HEK293 (cell line): ENCODE measurements at regions not wholly inside any gene's neighbourhood (a gene's known extent, or its start where the extent isn't known, plus 50 kb on each side); places are given as distances from the start of the nearest gene placed in this dataset.

ENCODE experiments used
- CTCF ChIA-PET: fragments of 350-600 bp; formaldehyde crosslinking; extraction: SDS; loops from one replicate; lab custom pipeline; 2021; ENCODE audit warnings: antibody characterized with exemption; lab: Yijun Ruan, JAX
- POLR2A ChIA-PET: fragments of 300-600 bp; formaldehyde crosslinking; extraction: SDS; loops from one replicate; lab custom pipeline; 2020; ENCODE audit warnings: antibody characterized with exemption, inconsistent platforms; lab: Yijun Ruan, JAX
- H3K27ac ChIP-seq: fragments of 200-500 bp; sonication (Bioruptor generic); 2 replicates; pipeline ENCODE4 v1.5.1; 2014; ENCODE audit warnings: low read depth, low read length, control low read depth, inconsistent platforms; ENCODE audit errors: extremely low read depth
- H3K36me3 ChIP-seq, 2 experiments: fragments of 200-500 bp in 1 of 2; sonication (Bioruptor generic) in 1 of 2; 1 replicate in 1 of 2; 2 replicates in 1 of 2; pipeline ENCODE4 v1.5.1; 2014 to 2017; ENCODE audit warnings: inconsistent platforms in 2 of 2, low read length in 2 of 2; ENCODE audit not compliant: control insufficient read depth in 2 of 2, insufficient read depth in 1 of 2
- H3K4me1 ChIP-seq: fragments of 200-500 bp; sonication (Bioruptor generic); 2 replicates; pipeline ENCODE4 v1.5.1; 2014; ENCODE audit warnings: mild to moderate bottlenecking, low read length, inconsistent platforms; ENCODE audit not compliant: control insufficient read depth, insufficient read depth
- H3K4me3 ChIP-seq: 2 replicates; pipeline ENCODE4 v1.5.1; 2011; ENCODE audit warnings: low read depth, mild to moderate bottlenecking, control low read depth, low read length, moderate library complexity
- H3K9me3 ChIP-seq: fragments of 200-500 bp; sonication (Bioruptor generic); 2 replicates; pipeline ENCODE4 v1.5.1; 2014; ENCODE audit warnings: low read depth, low read length, inconsistent platforms; ENCODE audit not compliant: control insufficient read depth, insufficient read depth
- AEBP2 ChIP-seq: fragments of 450-650 bp; formaldehyde crosslinking; IDR thresholded peaks from 2 replicates; pipeline ENCODE4 v1.5.1; 2016; ENCODE audit warnings: missing biosample characterization, missing genetic modification characterization, borderline replicate concordance
- KLF1 ChIP-seq: fragments of 450-650 bp; formaldehyde crosslinking; IDR thresholded peaks from 2 replicates; pipeline ENCODE4 v1.5.1; 2016; ENCODE audit warnings: missing biosample characterization, missing genetic modification characterization
- KLF9 ChIP-seq: fragments of 450-650 bp; formaldehyde crosslinking; IDR thresholded peaks from 2 replicates; pipeline ENCODE4 v1.5.1; 2016; ENCODE audit warnings: missing biosample characterization, missing genetic modification characterization, low read depth
- MEIS1 ChIP-seq: sonication (generic); formaldehyde crosslinking; IDR thresholded peaks from 2 replicates; pipeline ENCODE4 v1.8.1; 2022; ENCODE audit warnings: missing genetic modification reagents, mild to moderate bottlenecking, borderline replicate concordance
- PRDM2 ChIP-seq: fragments of 450-650 bp; formaldehyde crosslinking; IDR thresholded peaks from 2 replicates; pipeline ENCODE4 v1.5.1; 2016; ENCODE audit warnings: missing biosample characterization, missing genetic modification characterization, borderline replicate concordance
- SETDB1 ChIP-seq: IDR thresholded peaks from one replicate; pipeline ENCODE4 v1.6.1; 2017; ENCODE audit warnings: mild to moderate bottlenecking, low read length, moderate library complexity, mixed read lengths; ENCODE audit not compliant: insufficient read length
- ZNF175 ChIP-seq: fragments of 450-650 bp; formaldehyde crosslinking; IDR thresholded peaks from 2 replicates; pipeline ENCODE4 v1.5.1; 2016; ENCODE audit warnings: missing biosample characterization, missing genetic modification characterization
- ZNF221 ChIP-seq: fragments of 450-650 bp; formaldehyde crosslinking; IDR thresholded peaks from 2 replicates; pipeline ENCODE4 v1.5.1; 2017; ENCODE audit warnings: missing biosample characterization, missing genetic modification characterization, borderline replicate concordance
- ZNF248 ChIP-seq: fragments of 450-650 bp; formaldehyde crosslinking; IDR thresholded peaks from 2 replicates; pipeline ENCODE4 v1.5.1; 2017; ENCODE audit warnings: missing biosample characterization, missing genetic modification characterization
- ZNF394 ChIP-seq: fragments of 450-650 bp; formaldehyde crosslinking; IDR thresholded peaks from 2 replicates; pipeline ENCODE4 v1.5.1; 2016; ENCODE audit warnings: missing biosample characterization, missing genetic modification characterization, mild to moderate bottlenecking, moderate library complexity, borderline replicate concordance
- ZNF48 ChIP-seq: fragments of 450-650 bp; formaldehyde crosslinking; IDR thresholded peaks from 2 replicates; pipeline ENCODE4 v1.5.1; 2016; ENCODE audit warnings: missing biosample characterization, missing genetic modification characterization
- ZNF548 ChIP-seq: fragments of 450-650 bp; formaldehyde crosslinking; IDR thresholded peaks from 2 replicates; pipeline ENCODE4 v1.5.1; 2016; ENCODE audit warnings: missing biosample characterization, missing genetic modification characterization
- ZNF549 ChIP-seq: fragments of 450-650 bp; IDR thresholded peaks from 2 replicates; pipeline ENCODE4 v1.5.1; 2018; ENCODE audit warnings: missing biosample characterization, missing genetic modification characterization, mild to moderate bottlenecking, inconsistent platforms, moderate library complexity
- ZNF555 ChIP-seq: fragments of 450-650 bp; formaldehyde crosslinking; conservative IDR thresholded peaks from 2 replicates; pipeline ENCODE4 v1.5.1; 2017; ENCODE audit warnings: missing biosample characterization, mild to moderate bottlenecking, missing genetic modification characterization, inconsistent platforms
- ZNF561 ChIP-seq: fragments of 450-650 bp; IDR thresholded peaks from 2 replicates; pipeline ENCODE4 v1.5.1; 2018; ENCODE audit warnings: missing biosample characterization, missing genetic modification characterization, borderline replicate concordance
- ZNF623 ChIP-seq: fragments of 450-650 bp; formaldehyde crosslinking; IDR thresholded peaks from 2 replicates; pipeline ENCODE4 v1.5.1; 2016; ENCODE audit warnings: missing biosample characterization, missing genetic modification characterization
- ZNF626 ChIP-seq: fragments of 450-650 bp; sonication (Bioruptor Pico); formaldehyde crosslinking; IDR thresholded peaks from 2 replicates; pipeline ENCODE4 v1.5.1; 2018; ENCODE audit warnings: missing biosample characterization, missing genetic modification characterization, inconsistent platforms
- ZNF677 ChIP-seq: fragments of 450-650 bp; IDR thresholded peaks from 2 replicates; pipeline ENCODE4 v1.5.0; 2018; ENCODE audit warnings: missing biosample characterization, mild to moderate bottlenecking, missing genetic modification characterization, moderate library complexity
- ZNF843 ChIP-seq: fragments of 450-650 bp; formaldehyde crosslinking; IDR thresholded peaks from 2 replicates; pipeline ENCODE4 v1.5.1; 2016; ENCODE audit warnings: missing biosample characterization, missing genetic modification characterization
- ZSCAN16 ChIP-seq: fragments of 450-650 bp; formaldehyde crosslinking; IDR thresholded peaks from 2 replicates; pipeline ENCODE4 v1.5.1; 2016; ENCODE audit warnings: missing biosample characterization, missing genetic modification characterization

GRCh38 chr3:177257006-177257405 is 59.7 kb upstream of the TBL1XR1 start:
- no peak for TF ChIP-seq ZNF248 (tag by site-specific recombination)
- TF ChIP-seq KLF9 (tag by site-specific recombination): no peak
- no peak for TF ChIP-seq ZNF221 (tag by site-specific recombination)
- no peak for TF ChIP-seq ZNF623 (tag by site-specific recombination)
- TF ChIP-seq SETDB1: no peak
- no peak for TF ChIP-seq ZNF626 (tag by site-specific recombination)
- TF ChIP-seq ZNF548: no peak
- TF ChIP-seq ZNF394: no peak
- TF ChIP-seq AEBP2: no peak
- TF ChIP-seq ZNF555 (tag by site-specific recombination): no peak
- TF ChIP-seq ZNF843 (tag by site-specific recombination): no peak
- TF ChIP-seq PRDM2 (tag by site-specific recombination): no peak
- TF ChIP-seq ZNF175 (tag by site-specific recombination): no peak
- no peak for TF ChIP-seq ZNF677
- TF ChIP-seq ZNF561 (tag by site-specific recombination): no peak
- no peak for TF ChIP-seq MEIS1 (CRISPR knock-in tag)
- no peak for TF ChIP-seq ZNF549 (tag by site-specific recombination)
- no peak for TF ChIP-seq KLF1 (tag by site-specific recombination)
- TF ChIP-seq ZNF48: no peak
- Histone ChIP-seq H3K9me3 (no peaks in the 10 kb centered on the region), H3K4me3 (no peak overlapping the region), H3K27ac (no peak overlapping the region), H3K36me3 (no peaks in the 10 kb centered on the region), H3K4me1 (no peaks in the 10 kb centered on the region)
- CTCF ChIA-PET: no interaction called here
- POLR2A ChIA-PET: no interaction called here

GRCh38 chr3:177257625-177258024 is 60.3 kb upstream of the TBL1XR1 start:
- H3K4me1 ChIP-seq: no peaks in the 10 kb centered on the region
- CTCF ChIA-PET: no interaction called here
- no peak for TF ChIP-seq ZSCAN16 (tag by site-specific recombination)
- H3K4me3 ChIP-seq: no peak overlapping the region
- POLR2A ChIA-PET: no interaction called here
- no peaks in the 10 kb centered on the region for H3K9me3 ChIP-seq
- no peak overlapping the region for H3K27ac ChIP-seq
- H3K36me3 ChIP-seq: no peaks in the 10 kb centered on the region
